Activated naive CD8-positive, alpha-beta T cell treated with anti-CD3 and anti-CD28 coated beads for 36 hours (primary cell): ENCODE measurements at regions not wholly inside any gene's neighbourhood (a gene's known extent, or its start where the extent isn't known, plus 50 kb on each side); places are given as distances from the start of the nearest gene placed in this dataset.

Experiments
- DNase-seq: peaks from one replicate; pipeline ENCODE4 v3.0.0; 2021
- H3K27ac Mint-ChIP-seq: one replicate; pipeline ENCODE4 v1.8.0; 2022; ENCODE audit warnings: mild to moderate bottlenecking, moderate library complexity, mixed read lengths
- H3K27me3 Mint-ChIP-seq: one replicate; pipeline ENCODE4 v1.8.0; 2022; ENCODE audit warnings: mild to moderate bottlenecking, mixed read lengths
- H3K36me3 Mint-ChIP-seq: one replicate; pipeline ENCODE4 v1.8.0; 2021; ENCODE audit warnings: mild to moderate bottlenecking, mixed read lengths
- H3K4me1 Mint-ChIP-seq: one replicate; pipeline ENCODE4 v1.8.0; 2021; ENCODE audit warnings: mixed read lengths
- H3K4me3 Mint-ChIP-seq: one replicate; pipeline ENCODE4 v1.8.0; 2022; ENCODE audit warnings: mild to moderate bottlenecking, moderate library complexity, mixed read lengths
- H3K9me3 Mint-ChIP-seq: one replicate; pipeline ENCODE4 v1.8.0; 2022; ENCODE audit warnings: mixed read lengths

GRCh38 chr3:106719583-106719982 is 657.7 kb upstream of the CCDC54 start:
- Mint-ChIP-seq H3K9me3 (peaks cover 2% of the 10 kb centered on the region), H3K27ac (no peak overlapping the region), H3K27me3 (peaks cover 4% of the 10 kb centered on the region), H3K36me3 (no peaks in the 10 kb centered on the region), H3K4me1 (no peaks in the 10 kb centered on the region), H3K4me3 (no peak overlapping the region)
- DNase-seq, result no peak

DNA sequence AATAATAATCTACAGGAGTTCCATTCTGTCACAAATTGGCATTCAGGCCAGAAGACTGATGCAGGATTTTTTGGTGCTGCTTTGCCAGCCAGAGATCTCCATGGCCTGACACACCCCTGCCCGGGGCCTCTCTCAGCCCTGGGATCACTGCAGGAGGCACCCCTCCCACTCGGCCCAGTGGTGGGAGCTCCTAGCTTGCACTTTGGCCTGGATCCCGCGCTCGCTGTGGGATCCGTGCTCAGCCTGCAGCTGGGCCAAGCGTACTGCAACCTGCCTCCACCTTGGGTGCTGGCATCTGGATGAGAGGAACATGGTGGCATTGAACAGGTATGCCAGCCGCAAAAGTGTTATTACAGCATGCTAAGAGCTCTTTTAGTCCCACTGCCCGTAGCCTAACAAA is 656.7 kb upstream of the CCDC54 start:
- Mint-ChIP-seq H3K36me3 (no peaks in the 10 kb centered on the region), H3K9me3 (no peaks in the 10 kb centered on the region), H3K27me3 (peaks cover 4% of the 10 kb centered on the region), H3K4me3 (no peak overlapping the region), H3K27ac (no peak overlapping the region), H3K4me1 (no peaks in the 10 kb centered on the region)
- no peak for DNase-seq

DNA sequence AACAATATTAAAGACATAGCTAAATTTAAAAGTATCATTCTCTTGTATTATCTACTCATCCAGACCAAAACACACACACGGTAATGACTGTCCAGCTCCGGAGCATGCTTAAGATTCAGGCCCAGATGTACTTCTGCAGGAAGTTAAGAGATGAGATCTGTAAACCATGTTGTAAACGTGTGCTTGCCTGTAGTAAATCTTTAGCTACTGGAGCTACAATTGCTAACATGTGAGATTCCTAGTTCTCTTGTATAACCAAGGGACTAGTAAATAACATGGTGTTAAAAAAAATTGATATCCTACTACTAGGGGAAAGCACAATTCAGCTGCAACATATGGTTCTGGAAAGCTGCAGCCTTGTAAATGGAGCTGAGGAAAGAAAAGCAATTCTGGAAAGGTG is 651.7 kb upstream of the CCDC54 start:
- Mint-ChIP-seq H3K36me3 (no peaks in the 10 kb centered on the region), H3K27ac (no peak overlapping the region), H3K4me1 (no peaks in the 10 kb centered on the region), H3K27me3 (peaks cover 6% of the 10 kb centered on the region), H3K4me3 (no peak overlapping the region), H3K9me3 (no peaks in the 10 kb centered on the region)
- no peak for DNase-seq

DNA sequence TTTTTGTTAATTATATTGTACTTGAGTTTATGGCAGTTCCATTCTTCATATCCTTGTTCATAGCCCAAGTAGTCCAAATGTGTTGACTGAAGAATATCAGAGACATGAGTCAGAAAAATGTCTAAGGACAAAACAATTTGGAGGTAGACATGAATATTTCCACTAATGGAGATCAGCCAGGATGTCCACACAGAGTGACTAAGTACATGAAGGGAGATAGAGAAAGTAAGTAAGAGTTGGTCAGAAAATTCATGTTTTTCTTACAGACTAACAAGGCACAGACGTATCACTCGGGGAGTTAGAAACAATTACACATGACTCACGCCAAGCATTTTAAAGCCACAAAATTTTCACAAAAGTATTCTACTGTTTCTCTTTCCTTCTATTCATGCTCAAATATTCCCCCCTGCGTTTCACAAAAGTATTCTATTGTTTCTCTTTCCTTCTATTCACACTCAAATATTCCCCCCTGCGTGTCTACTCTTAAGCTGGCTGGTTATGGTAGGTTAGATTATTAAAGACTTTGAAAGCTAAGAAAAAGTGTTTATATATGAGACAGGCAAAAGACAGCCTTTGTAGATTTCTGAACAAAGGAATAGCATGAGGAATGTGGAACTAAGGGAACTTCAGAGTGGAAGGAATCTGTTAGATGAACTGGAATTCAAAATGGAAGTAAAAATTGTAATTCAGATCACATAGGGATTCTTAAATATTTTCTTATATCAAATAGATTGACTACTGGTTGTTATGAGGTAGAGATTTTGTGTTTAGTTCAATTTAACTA is 648.7 kb upstream of the CCDC54 start:
- Mint-ChIP-seq H3K27ac (no peak overlapping the region), H3K36me3 (no peaks in the 10 kb centered on the region), H3K4me1 (no peaks in the 10 kb centered on the region), H3K27me3 (peaks cover 6% of the 10 kb centered on the region), H3K9me3 (no peaks in the 10 kb centered on the region), H3K4me3 (no peak overlapping the region)
- DNase-seq, result no peak

GRCh38 chr3:106729481-106729880 is 647.8 kb upstream of the CCDC54 start:
- Mint-ChIP-seq H3K27me3 (peaks cover 9% of the 10 kb centered on the region), H3K36me3 (no peaks in the 10 kb centered on the region), H3K9me3 (no peaks in the 10 kb centered on the region), H3K4me3 (no peak overlapping the region), H3K4me1 (no peaks in the 10 kb centered on the region), H3K27ac (no peak overlapping the region)
- no peak for DNase-seq

GRCh38 chr3:106731230-106731629 is 646.0 kb upstream of the CCDC54 start:
- no peaks in the 10 kb centered on the region for H3K9me3 Mint-ChIP-seq
- no peaks in the 10 kb centered on the region for H3K4me1 Mint-ChIP-seq
- H3K36me3 Mint-ChIP-seq, result no peaks in the 10 kb centered on the region
- no peak overlapping the region for H3K4me3 Mint-ChIP-seq
- no peak for DNase-seq
- no peak overlapping the region for H3K27ac Mint-ChIP-seq
- peaks cover 9% of the 10 kb centered on the region for H3K27me3 Mint-ChIP-seq

DNA sequence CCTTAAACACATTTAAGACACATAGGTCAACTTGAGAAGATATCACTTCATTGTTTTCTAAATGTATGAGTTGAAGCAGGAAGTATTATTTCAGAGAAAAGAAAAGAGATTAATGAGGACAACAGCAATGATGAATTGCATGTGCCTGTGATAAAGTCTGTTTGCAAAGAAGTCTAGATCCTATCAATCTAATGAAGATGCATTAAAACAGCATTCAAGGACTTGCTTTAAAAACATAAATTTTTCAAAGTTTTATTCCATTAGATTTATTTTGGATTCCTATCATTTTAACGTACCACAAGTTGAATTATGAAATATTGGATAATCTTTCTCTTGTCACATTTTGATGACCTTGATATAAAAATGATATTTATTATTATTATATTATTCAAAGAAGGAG is 642.5 kb upstream of the CCDC54 start:
- H3K4me1 Mint-ChIP-seq, result no peaks in the 10 kb centered on the region
- no peaks in the 10 kb centered on the region for H3K36me3 Mint-ChIP-seq
- DNase-seq, result no peak
- no peak overlapping the region for H3K4me3 Mint-ChIP-seq
- no peaks in the 10 kb centered on the region for H3K9me3 Mint-ChIP-seq
- peaks cover 3% of the 10 kb centered on the region for H3K27me3 Mint-ChIP-seq
- H3K27ac Mint-ChIP-seq, result no peak overlapping the region

GRCh38 chr3:106737265-106737664 is 640.0 kb upstream of the CCDC54 start:
- H3K4me3 Mint-ChIP-seq, result no peak overlapping the region
- H3K36me3 Mint-ChIP-seq, result no peaks in the 10 kb centered on the region
- H3K27me3 Mint-ChIP-seq, result peaks cover 7% of the 10 kb centered on the region
- no peak for DNase-seq
- H3K27ac Mint-ChIP-seq, result no peak overlapping the region
- no peaks in the 10 kb centered on the region for H3K4me1 Mint-ChIP-seq
- H3K9me3 Mint-ChIP-seq, result no peaks in the 10 kb centered on the region

DNA sequence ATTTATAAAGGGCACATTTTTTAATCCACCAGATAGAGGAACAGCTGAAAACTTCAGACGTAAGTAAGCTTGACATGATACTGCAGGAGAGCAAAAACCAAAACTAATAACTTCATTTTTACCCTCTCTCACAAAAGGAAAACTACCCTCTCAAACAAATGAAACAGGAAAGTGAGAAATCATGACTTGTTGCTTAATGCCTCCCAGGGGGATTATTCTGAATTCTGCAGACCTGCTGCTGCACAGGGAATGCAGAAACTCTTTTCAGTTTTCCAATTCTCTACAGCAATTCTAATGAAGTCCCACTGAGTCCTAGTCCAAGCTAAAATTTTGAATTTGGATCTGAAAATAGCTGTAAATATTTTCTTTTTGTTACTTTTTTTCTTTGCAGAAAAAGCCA is 637.1 kb upstream of the CCDC54 start:
- peaks cover 3% of the 10 kb centered on the region for H3K27me3 Mint-ChIP-seq
- DNase-seq, result no peak
- H3K4me1 Mint-ChIP-seq, result no peaks in the 10 kb centered on the region
- H3K27ac Mint-ChIP-seq, result no peak overlapping the region
- H3K9me3 Mint-ChIP-seq, result no peaks in the 10 kb centered on the region
- no peak overlapping the region for H3K4me3 Mint-ChIP-seq
- H3K36me3 Mint-ChIP-seq, result no peaks in the 10 kb centered on the region

GRCh38 chr3:106745344-106746168 is 631.7 kb upstream of the CCDC54 start:
- Mint-ChIP-seq H3K4me3 (no peak overlapping the region), H3K36me3 (no peaks in the 10 kb centered on the region), H3K9me3 (no peaks in the 10 kb centered on the region), H3K4me1 (no peaks in the 10 kb centered on the region), H3K27ac (no peak overlapping the region), H3K27me3 (peaks cover 5% of the 10 kb centered on the region)
- DNase-seq, result no peak

GRCh38 chr3:106746286-106746685 is 631.0 kb upstream of the CCDC54 start:
- Mint-ChIP-seq H3K4me1 (no peaks in the 10 kb centered on the region), H3K4me3 (no peak overlapping the region), H3K9me3 (no peaks in the 10 kb centered on the region), H3K36me3 (no peaks in the 10 kb centered on the region), H3K27me3 (peaks cover 5% of the 10 kb centered on the region), H3K27ac (no peak overlapping the region)
- DNase-seq, result no peak

DNA sequence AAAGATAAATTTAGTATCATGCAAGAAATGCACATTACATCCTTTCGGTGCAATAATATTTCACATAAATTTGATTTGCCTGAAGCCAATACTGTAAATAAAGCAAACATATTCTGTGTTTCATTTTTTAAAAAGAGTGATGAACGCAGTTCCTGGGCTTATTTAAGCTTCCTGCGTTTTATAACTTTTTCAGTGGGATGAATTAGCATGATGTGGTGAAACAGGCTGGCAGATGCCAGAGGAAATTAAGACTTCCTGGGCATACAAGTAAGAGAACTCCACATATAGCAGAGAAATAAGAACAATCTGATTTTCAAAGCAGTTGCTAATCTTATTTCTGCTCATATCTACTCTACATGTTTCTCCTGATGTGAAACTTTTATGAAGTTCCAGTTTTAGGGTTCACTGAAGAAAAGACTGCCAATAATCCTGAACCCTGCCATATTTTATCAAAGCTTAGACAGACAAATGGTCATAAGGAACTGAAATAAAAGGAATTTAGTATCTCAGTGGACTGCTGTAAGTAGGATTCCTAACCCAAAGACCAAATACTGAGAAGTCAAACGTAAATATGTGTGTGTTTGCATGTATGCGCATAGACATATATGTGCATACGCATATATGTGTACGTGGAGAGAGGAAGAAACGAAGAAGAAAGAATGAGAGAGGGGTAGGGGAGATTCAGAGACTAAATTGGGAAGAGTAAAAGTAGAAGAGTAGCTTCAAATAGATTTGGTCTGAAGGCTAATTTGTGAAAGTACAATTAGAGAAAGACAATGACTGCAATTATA is 628.6 kb upstream of the CCDC54 start:
- Mint-ChIP-seq H3K27me3 (peaks cover 5% of the 10 kb centered on the region), H3K36me3 (no peaks in the 10 kb centered on the region), H3K9me3 (no peaks in the 10 kb centered on the region)

DNA sequence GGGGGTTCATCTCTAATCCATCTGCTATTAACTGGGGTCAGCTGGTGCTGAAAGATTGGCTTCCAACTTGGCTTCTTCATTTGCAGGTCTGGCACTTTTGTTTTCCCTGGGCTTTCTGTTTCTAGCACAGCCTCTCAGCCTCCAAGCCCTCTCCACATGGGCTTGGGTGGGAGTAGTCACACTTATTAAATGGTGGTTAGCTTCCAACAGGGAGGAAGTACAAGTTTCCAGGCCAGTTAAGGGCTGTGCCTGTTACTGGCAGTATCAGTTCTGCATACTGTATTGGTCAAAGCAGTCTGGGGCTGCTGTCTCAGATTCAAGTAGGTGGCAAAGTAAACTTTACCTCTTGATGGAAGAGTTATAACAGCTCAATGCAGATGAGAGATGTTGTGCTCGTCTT is 627.1 kb upstream of the CCDC54 start:
- peaks cover 6% of the 10 kb centered on the region for H3K9me3 Mint-ChIP-seq
- no peak overlapping the region for H3K4me3 Mint-ChIP-seq
- no peak overlapping the region for H3K27ac Mint-ChIP-seq
- peaks cover 5% of the 10 kb centered on the region for H3K27me3 Mint-ChIP-seq
- H3K36me3 Mint-ChIP-seq, result no peaks in the 10 kb centered on the region
- H3K4me1 Mint-ChIP-seq, result no peaks in the 10 kb centered on the region
- DNase-seq, result no peak

More for the DNA sequence above, 628.6 kb upstream of the CCDC54 start:
- no peak overlapping the region for H3K27ac Mint-ChIP-seq
- H3K4me3 Mint-ChIP-seq, result no peak overlapping the region
- no peaks in the 10 kb centered on the region for H3K4me1 Mint-ChIP-seq
- no peak for DNase-seq

GRCh38 chr3:106755336-106755735 is 621.9 kb upstream of the CCDC54 start:
- no peaks in the 10 kb centered on the region for H3K27me3 Mint-ChIP-seq
- H3K36me3 Mint-ChIP-seq, result no peaks in the 10 kb centered on the region
- no peak for DNase-seq
- H3K4me3 Mint-ChIP-seq, result no peak overlapping the region
- H3K4me1 Mint-ChIP-seq, result no peaks in the 10 kb centered on the region
- H3K27ac Mint-ChIP-seq, result no peak overlapping the region
- peaks cover 6% of the 10 kb centered on the region for H3K9me3 Mint-ChIP-seq

DNA sequence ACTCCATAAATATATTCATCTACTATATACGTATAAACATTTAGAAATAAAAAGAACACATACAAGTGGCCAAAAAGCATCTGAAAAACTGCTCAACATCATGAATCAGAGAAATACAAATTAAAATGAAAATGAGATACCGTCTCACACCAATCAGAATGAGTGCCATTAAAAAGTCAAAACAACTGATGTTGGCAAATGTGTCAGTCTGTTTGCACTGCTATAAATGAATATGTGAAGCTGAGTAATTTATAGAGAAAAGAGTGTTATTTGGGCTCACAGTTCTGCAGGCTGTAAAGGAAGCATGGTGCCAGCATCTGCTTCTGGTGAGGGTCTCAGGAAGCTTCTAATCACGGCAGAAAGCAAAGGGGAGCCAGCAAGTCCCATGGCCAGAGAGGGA is 620.3 kb upstream of the CCDC54 start:
- Mint-ChIP-seq H3K27ac (no peak overlapping the region), H3K36me3 (no peaks in the 10 kb centered on the region), H3K9me3 (peaks cover 6% of the 10 kb centered on the region), H3K4me3 (no peak overlapping the region), H3K27me3 (no peaks in the 10 kb centered on the region), H3K4me1 (no peaks in the 10 kb centered on the region)
- no peak for DNase-seq
